GM06990 (cell line): ENCODE measurements at regions not wholly inside any gene's neighbourhood (a gene's known extent, or its start where the extent isn't known, plus 50 kb on each side); places are given as distances from the start of the nearest gene placed in this dataset.

Experiments used
- DNase-seq: peaks from one replicate; pipeline ENCODE4 v3.0.0-alpha.2; 2011; ENCODE audit not compliant: insufficient read length; ENCODE audit errors: extremely low read depth
- H3K27me3 ChIP-seq: replicated peaks from 2 replicates; pipeline ENCODE4 v1.6.0; 2011; ENCODE audit warnings: low read length; ENCODE audit not compliant: control insufficient read depth, insufficient read depth
- H3K36me3 ChIP-seq: 2 replicates; pipeline ENCODE4 v1.5.1; 2011; ENCODE audit warnings: low read length; ENCODE audit not compliant: control insufficient read depth, insufficient read depth
- H3K4me3 ChIP-seq: replicated peaks from 2 replicates; pipeline ENCODE4 v1.5.1; 2011; ENCODE audit warnings: low read depth, mild to moderate bottlenecking, control low read depth, low read length
- TF ChIP-seq, protein P1 (sequence below): IDR thresholded peaks from 2 replicates; pipeline ENCODE4 v1.5.1; 2011; ENCODE audit warnings: low read length, control low read depth, mild to moderate bottlenecking, inconsistent platforms; ENCODE audit not compliant: insufficient read depth, poor library complexity, severe bottlenecking

DNA sequence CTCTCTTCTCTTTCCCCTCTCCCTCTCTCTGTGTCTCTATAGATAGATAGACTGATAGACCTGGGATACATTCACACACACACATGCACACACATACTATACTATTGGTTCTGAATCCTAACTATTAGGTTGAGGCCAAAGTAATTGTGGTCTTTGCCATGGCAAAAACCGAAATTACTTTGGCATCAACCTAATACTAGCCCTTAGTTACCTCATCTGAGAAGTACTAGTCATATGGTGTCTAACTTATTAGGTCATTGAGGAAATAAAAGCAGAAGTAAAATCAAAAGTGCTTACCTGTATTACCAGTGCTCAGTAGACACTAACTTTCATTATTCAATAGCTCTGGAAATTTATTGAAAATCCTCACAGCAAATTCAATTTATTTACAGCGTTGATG is 451.5 kb downstream of the EPHA4 start:
- Histone ChIP-seq H3K27me3 (no peaks in the 10 kb centered on the region), H3K36me3 (no peaks in the 10 kb centered on the region), H3K4me3 (no peak overlapping the region)
- no peak for DNase-seq
- TF ChIP-seq, protein P1, sequence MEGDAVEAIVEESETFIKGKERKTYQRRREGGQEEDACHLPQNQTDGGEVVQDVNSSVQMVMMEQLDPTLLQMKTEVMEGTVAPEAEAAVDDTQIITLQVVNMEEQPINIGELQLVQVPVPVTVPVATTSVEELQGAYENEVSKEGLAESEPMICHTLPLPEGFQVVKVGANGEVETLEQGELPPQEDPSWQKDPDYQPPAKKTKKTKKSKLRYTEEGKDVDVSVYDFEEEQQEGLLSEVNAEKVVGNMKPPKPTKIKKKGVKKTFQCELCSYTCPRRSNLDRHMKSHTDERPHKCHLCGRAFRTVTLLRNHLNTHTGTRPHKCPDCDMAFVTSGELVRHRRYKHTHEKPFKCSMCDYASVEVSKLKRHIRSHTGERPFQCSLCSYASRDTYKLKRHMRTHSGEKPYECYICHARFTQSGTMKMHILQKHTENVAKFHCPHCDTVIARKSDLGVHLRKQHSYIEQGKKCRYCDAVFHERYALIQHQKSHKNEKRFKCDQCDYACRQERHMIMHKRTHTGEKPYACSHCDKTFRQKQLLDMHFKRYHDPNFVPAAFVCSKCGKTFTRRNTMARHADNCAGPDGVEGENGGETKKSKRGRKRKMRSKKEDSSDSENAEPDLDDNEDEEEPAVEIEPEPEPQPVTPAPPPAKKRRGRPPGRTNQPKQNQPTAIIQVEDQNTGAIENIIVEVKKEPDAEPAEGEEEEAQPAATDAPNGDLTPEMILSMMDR = no peak

- H3K4me3 ChIP-seq = no peak overlapping the region
- TF ChIP-seq, protein P1 = no peak
- no peaks in the 10 kb centered on the region for H3K27me3 ChIP-seq
- DNase-seq = no peak
- no peaks in the 10 kb centered on the region for H3K36me3 ChIP-seq
Observed at GRCh38 chr2:221123396-221123795, 448.7 kb downstream of the EPHA4 start.

DNA sequence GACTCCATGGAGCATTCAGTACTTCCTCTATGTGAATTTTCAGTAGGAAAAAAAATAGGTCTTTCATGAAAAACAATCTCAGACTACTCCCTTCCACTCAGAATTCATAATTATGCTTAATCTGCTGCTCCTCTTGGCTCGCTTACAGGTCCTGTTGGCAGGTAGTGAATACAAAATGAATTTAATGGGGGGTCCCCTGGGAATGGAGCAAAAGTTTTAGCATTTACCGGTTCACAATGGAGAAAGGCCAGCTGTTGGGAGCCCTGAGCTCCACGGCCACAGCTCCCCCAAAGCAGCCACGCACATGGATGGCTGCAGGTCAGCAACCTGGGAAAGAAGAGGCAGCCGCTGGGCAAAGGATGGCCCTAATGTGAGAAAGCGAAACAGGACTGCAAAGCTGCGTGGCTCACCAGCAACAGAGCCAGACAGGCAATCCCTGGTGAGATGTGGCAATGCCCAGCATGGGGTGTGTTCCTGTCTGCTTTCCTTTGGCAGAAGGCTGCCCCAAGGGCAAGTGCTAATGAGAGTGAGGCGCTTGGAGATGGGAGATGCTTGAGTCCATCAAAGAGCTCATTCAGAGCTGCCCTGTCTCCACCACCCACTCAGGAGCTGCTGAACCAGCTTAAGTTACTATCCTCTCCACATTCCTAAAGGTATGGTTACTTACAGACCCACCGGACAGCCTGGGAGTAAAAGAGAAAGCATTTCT is 447.4 kb downstream of the EPHA4 start:
- no peak for DNase-seq
- TF ChIP-seq, protein P1 = no peak
- Histone ChIP-seq H3K27me3 (no peaks in the 10 kb centered on the region), H3K36me3 (no peaks in the 10 kb centered on the region), H3K4me3 (no peak overlapping the region)

DNA sequence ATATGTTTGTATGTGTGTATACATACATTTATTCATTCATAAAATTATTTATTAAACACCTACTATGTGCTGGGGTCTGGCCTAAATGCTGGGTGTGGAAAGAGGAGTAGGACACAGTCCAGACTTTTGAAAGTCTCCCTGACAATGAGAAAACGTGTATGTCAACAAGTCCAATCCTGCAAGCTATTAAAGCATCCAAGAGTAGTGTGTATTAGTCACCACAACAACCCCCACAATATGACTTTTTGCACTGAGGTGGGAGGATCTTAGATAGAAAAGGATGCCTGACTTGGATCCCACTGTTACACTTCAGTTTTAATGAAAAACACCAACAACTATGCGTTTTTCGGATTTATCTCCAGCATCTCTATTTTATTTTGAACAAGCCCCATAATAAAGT is 446.4 kb downstream of the EPHA4 start:
- Histone ChIP-seq H3K4me3 (no peak overlapping the region), H3K27me3 (no peaks in the 10 kb centered on the region), H3K36me3 (no peaks in the 10 kb centered on the region)
- no peak for DNase-seq
- TF ChIP-seq, protein P1 = no peak

DNA sequence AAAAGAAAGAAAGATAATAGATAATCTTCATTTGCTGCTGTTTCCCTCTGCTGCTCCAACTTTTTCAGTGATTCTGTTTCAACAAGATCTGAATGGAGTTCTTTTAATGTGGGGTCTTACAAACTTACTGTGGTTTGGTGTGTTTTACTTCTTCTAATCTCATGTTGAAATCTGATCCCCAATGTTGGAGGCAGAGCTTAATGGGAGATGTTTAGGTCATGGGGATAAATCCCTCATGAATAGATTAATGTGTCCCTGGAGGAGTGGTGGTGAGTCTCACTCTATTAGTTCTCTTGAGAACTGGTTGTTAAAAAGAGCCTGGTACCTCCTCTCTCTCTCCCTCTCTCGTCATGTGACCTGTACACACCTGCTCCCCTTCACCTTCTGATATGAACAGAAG is 442.4 kb downstream of the EPHA4 start:
- no peaks in the 10 kb centered on the region for H3K27me3 ChIP-seq
- DNase-seq = no peak

More for the DNA sequence above, 442.4 kb downstream of the EPHA4 start:
- H3K36me3 ChIP-seq = no peaks in the 10 kb centered on the region
- H3K4me3 ChIP-seq = no peak overlapping the region
- TF ChIP-seq, protein P1 = no peak
